ENCODE measurements at regions not wholly inside any gene's neighbourhood (a gene's known extent, or its start where the extent isn't known, plus 50 kb on each side); places are given as distances from the start of the nearest gene placed in this dataset.

DNA sequence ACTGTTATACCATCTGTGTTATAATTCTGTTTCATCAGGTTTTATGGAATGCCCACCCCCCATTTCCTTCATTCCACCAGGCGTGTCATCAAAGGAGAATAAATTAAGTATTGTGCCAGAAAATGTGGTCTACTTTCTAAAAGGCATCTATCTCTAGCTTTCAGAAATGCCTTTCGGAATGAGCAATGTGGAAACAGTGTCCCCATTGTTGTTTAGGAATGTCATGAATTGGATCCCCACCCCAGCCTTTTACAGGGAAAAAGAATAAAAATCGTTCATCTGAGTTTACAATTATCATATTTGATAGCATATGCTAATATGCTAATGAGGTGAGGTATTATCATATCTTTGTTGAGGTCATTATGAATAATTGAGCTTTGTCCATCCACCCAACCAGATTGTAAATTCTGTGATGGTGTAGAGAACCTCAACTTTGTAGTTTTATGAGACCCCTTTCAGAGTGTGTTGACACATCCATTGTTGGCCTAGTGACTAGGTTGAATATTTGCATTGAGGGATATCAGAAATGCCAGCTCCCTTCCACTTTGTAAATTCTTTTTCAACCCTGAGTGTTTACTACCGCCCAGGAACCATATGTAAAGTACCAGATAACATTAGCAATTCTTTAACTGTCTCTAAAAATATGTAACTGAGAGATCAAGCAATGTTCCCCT, 56.2 kb upstream of the CCDC160 start:
- Histone ChIP-seq H3K27me3 (ENCODE audit: insufficient read depth, poor library complexity, severe bottlenecking) (no peaks in the 10 kb centered on the region), H3K27ac (ENCODE audit: poor library complexity, severe bottlenecking) (no peak overlapping the region), H3K4me3 (ENCODE audit: severe bottlenecking) (no peak overlapping the region), H3K4me1 (ENCODE audit: insufficient read depth, poor library complexity, severe bottlenecking) (no peaks in the 10 kb centered on the region), H3K9me3 (ENCODE audit: severe bottlenecking) (no peaks in the 10 kb centered on the region), H3K36me3 (ENCODE audit: low read depth) (no peaks in the 10 kb centered on the region)
- no peak for ATAC-seq (ENCODE audit: low read depth)
- TF ChIP-seq, protein P1, sequence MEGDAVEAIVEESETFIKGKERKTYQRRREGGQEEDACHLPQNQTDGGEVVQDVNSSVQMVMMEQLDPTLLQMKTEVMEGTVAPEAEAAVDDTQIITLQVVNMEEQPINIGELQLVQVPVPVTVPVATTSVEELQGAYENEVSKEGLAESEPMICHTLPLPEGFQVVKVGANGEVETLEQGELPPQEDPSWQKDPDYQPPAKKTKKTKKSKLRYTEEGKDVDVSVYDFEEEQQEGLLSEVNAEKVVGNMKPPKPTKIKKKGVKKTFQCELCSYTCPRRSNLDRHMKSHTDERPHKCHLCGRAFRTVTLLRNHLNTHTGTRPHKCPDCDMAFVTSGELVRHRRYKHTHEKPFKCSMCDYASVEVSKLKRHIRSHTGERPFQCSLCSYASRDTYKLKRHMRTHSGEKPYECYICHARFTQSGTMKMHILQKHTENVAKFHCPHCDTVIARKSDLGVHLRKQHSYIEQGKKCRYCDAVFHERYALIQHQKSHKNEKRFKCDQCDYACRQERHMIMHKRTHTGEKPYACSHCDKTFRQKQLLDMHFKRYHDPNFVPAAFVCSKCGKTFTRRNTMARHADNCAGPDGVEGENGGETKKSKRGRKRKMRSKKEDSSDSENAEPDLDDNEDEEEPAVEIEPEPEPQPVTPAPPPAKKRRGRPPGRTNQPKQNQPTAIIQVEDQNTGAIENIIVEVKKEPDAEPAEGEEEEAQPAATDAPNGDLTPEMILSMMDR (IDR thresholded peaks at IDR 0.05; ENCODE audit: poor library complexity, severe bottlenecking): no peak
- no peak for DNase-seq (ENCODE audit: low spot score)

DNA sequence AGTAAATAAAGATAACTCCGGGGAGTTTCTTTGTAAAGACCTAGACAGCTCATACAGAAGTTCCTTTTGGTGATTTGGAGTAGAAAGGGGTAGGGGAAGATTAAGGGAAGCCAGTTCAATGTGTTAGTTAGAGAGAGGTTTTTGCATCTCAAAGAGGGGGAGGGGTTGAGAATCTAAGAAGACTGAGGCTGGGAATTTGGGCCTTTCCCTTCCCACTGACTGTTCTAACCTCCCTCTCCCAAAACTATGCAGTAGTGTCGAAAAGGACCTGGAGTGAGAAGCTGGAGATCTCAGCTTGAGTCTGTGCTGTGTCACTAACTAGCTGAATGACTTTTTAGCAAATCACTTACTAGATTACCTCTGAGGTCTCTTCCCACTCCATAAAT, 55.7 kb upstream of the CCDC160 start:
- H3K4me1 ChIP-seq (ENCODE audit: insufficient read depth, poor library complexity, severe bottlenecking): no peaks in the 10 kb centered on the region
- H3K9me3 ChIP-seq (ENCODE audit: severe bottlenecking): no peaks in the 10 kb centered on the region
- ATAC-seq (ENCODE audit: low read depth): no peak
- no peak overlapping the region for H3K4me3 ChIP-seq (ENCODE audit: severe bottlenecking)
- TF ChIP-seq, protein P1 (IDR thresholded peaks at IDR 0.05; ENCODE audit: poor library complexity, severe bottlenecking): no peak
- no peak for DNase-seq (ENCODE audit: low spot score)
- no peaks in the 10 kb centered on the region for H3K36me3 ChIP-seq (ENCODE audit: low read depth)
- no peaks in the 10 kb centered on the region for H3K27me3 ChIP-seq (ENCODE audit: insufficient read depth, poor library complexity, severe bottlenecking)
- H3K27ac ChIP-seq (ENCODE audit: poor library complexity, severe bottlenecking): no peak overlapping the region

DNA sequence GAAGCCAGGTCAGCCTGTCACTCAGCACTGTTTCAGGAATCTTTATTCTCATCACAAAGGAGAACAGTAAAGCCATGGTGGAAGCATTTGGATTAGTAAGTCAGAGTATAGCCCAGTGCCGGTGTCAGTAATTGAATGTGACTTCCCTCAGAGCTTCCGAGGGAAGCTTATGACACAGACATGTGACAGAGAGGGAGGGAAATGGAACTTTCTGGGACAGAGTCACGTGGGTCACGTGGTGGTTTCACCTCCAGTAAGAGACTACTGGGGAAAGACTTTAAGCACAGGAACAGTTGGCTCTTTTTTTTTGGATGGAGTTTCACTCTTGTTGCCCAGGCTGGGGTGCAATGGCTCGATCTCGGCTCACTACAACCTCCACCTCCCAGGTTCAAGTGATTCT, 53.3 kb upstream of the CCDC160 start:
- H3K27me3 ChIP-seq (ENCODE audit: insufficient read depth, poor library complexity, severe bottlenecking): no peaks in the 10 kb centered on the region
- TF ChIP-seq, protein P1 (IDR thresholded peaks at IDR 0.05; ENCODE audit: poor library complexity, severe bottlenecking): no peak
- no peaks in the 10 kb centered on the region for H3K9me3 ChIP-seq (ENCODE audit: severe bottlenecking)
- no peak overlapping the region for H3K4me3 ChIP-seq (ENCODE audit: severe bottlenecking)
- no peak overlapping the region for H3K27ac ChIP-seq (ENCODE audit: poor library complexity, severe bottlenecking)
- DNase-seq (ENCODE audit: low spot score): no peak
- no peak for ATAC-seq (ENCODE audit: low read depth)
- no peaks in the 10 kb centered on the region for H3K4me1 ChIP-seq (ENCODE audit: insufficient read depth, poor library complexity, severe bottlenecking)
- no peaks in the 10 kb centered on the region for H3K36me3 ChIP-seq (ENCODE audit: low read depth)

- no peak for ATAC-seq (ENCODE audit: low read depth)
- TF ChIP-seq, protein P1 (IDR thresholded peaks at IDR 0.05; ENCODE audit: poor library complexity, severe bottlenecking): no peak
- H3K4me3 ChIP-seq (ENCODE audit: severe bottlenecking): no peak overlapping the region
- H3K36me3 ChIP-seq (ENCODE audit: low read depth): no peaks in the 10 kb centered on the region
- DNase-seq (ENCODE audit: low spot score): no peak
- H3K4me1 ChIP-seq (ENCODE audit: insufficient read depth, poor library complexity, severe bottlenecking): no peaks in the 10 kb centered on the region
- H3K9me3 ChIP-seq (ENCODE audit: severe bottlenecking): no peaks in the 10 kb centered on the region
- H3K27ac ChIP-seq (ENCODE audit: poor library complexity, severe bottlenecking): no peak overlapping the region
- H3K27me3 ChIP-seq (ENCODE audit: insufficient read depth, poor library complexity, severe bottlenecking): no peaks in the 10 kb centered on the region
Observed at GRCh38 chrX:134184936-134185335, 52.0 kb upstream of the CCDC160 start.

DNA sequence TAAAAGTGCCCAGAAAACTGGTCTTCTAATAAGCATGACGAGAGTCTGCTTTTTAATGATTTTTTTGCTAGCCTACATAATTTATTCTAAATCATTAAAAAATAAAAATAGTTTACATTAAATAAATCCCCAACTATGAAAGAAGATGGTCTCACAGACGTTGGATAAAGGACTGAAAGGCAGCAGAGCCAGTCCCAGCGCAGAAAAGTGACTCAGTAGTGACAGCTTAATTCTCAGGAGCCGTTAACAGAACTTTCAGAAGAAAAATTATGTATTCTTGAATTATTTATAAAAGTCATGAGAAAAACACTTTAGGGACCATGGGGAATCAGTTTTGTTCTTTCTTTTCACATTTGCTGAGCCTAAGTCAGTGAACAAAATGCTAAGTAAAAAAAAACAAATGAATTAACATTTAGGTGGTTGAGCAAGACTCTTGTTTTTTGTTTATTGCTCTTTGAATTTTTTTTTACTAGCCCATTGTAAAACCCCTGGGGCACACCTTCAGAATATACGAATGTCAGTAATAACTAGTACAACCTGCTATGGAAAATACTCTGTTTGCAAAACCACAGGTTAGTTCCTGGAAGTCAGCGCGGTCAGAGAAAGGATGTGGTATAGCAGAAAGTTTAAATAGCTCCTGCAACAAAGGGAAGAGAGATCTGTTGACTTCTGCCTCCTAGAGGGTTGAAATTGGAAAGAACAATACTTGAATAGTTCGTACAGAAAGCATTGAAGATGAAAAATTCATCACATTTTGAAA, 50.4 kb upstream of the CCDC160 start:
- ATAC-seq (ENCODE audit: low read depth): no peak
- no peaks in the 10 kb centered on the region for H3K27me3 ChIP-seq (ENCODE audit: insufficient read depth, poor library complexity, severe bottlenecking)
- no peak overlapping the region for H3K4me3 ChIP-seq (ENCODE audit: severe bottlenecking)
- H3K9me3 ChIP-seq (ENCODE audit: severe bottlenecking): no peaks in the 10 kb centered on the region
- DNase-seq (ENCODE audit: low spot score): no peak
- no peak overlapping the region for H3K27ac ChIP-seq (ENCODE audit: poor library complexity, severe bottlenecking)
- no peaks in the 10 kb centered on the region for H3K36me3 ChIP-seq (ENCODE audit: low read depth)
- TF ChIP-seq, protein P1 (IDR thresholded peaks at IDR 0.05; ENCODE audit: poor library complexity, severe bottlenecking): no peak
- no peaks in the 10 kb centered on the region for H3K4me1 ChIP-seq (ENCODE audit: insufficient read depth, poor library complexity, severe bottlenecking)

Measured in RWPE2 (cell line).